HG02852 (cell line): ENCODE measurements at regions not wholly inside any gene's neighbourhood (a gene's known extent, or its start where the extent isn't known, plus 50 kb on each side); places are given as distances from the start of the nearest gene placed in this dataset.
"Not testable (repeated sequence)": the region's sequence is repeated elsewhere in the genome, so short reads cannot be mapped to it uniquely, and the experiment has no call there.

Source experiments
- ATAC-seq: cut with Tn5 transposase; IDR thresholded peaks from one replicate; pipeline ENCODE4 v1.9.1; 2021; ENCODE audit warnings: mild to moderate bottlenecking, moderate library complexity; ENCODE audit not compliant: unreplicated experiment

- ATAC-seq, result no peak
Observed at GRCh38 chr1:96466842-96467241, 254.7 kb upstream of the PTBP2 start.

GRCh38 chr1:96469726-96470125 is 251.9 kb upstream of the PTBP2 start:
- ATAC-seq, result not testable (repeated sequence)

- no peak for ATAC-seq
Observed at GRCh38 chr1:96472471-96472870, 249.1 kb upstream of the PTBP2 start.

- ATAC-seq, result no peak
Observed at GRCh38 chr1:96473791-96474434, 247.7 kb upstream of the PTBP2 start.

- ATAC-seq, result no peak
Observed at GRCh38 chr1:96474985-96475743, 246.4 kb upstream of the PTBP2 start.

- ATAC-seq, result no peak
Observed at GRCh38 chr1:96475903-96476302, 245.7 kb upstream of the PTBP2 start.

GRCh38 chr1:96478228-96478627 is 243.4 kb upstream of the PTBP2 start:
- no peak for ATAC-seq

GRCh38 chr1:96481409-96481808 is 240.2 kb upstream of the PTBP2 start:
- no peak for ATAC-seq

GRCh38 chr1:96482616-96483015 is 239.0 kb upstream of the PTBP2 start:
- no peak for ATAC-seq

- no peak for ATAC-seq
Observed at GRCh38 chr1:96487394-96487793, 234.2 kb upstream of the PTBP2 start.

- ATAC-seq, result no peak
Observed at GRCh38 chr1:96487971-96488370, 233.6 kb upstream of the PTBP2 start.

- ATAC-seq, result peak; percentile 57
Observed at GRCh38 chr1:96488777-96489176, 232.8 kb upstream of the PTBP2 start.

- ATAC-seq, result no peak
Observed at GRCh38 chr1:96492236-96492635, 229.3 kb upstream of the PTBP2 start.

- no peak for ATAC-seq
Observed at GRCh38 chr1:96498744-96499340, 222.7 kb upstream of the PTBP2 start.

GRCh38 chr1:96508233-96508632 is 213.4 kb upstream of the PTBP2 start:
- no peak for ATAC-seq

GRCh38 chr1:96509339-96509738 is 212.2 kb upstream of the PTBP2 start:
- no peak for ATAC-seq

- no peak for ATAC-seq
Observed at GRCh38 chr1:96509951-96510350, 211.6 kb upstream of the PTBP2 start.

GRCh38 chr1:96510391-96510790 is 211.2 kb upstream of the PTBP2 start:
- ATAC-seq, result no peak

GRCh38 chr1:96510911-96511310 is 210.7 kb upstream of the PTBP2 start:
- ATAC-seq, result no peak

GRCh38 chr1:96513136-96513535 is 208.4 kb upstream of the PTBP2 start:
- ATAC-seq, result no peak

- ATAC-seq, result peak; percentile 83
Observed at GRCh38 chr1:96515430-96515829, 206.2 kb upstream of the PTBP2 start.

GRCh38 chr1:96515925-96516324 is 205.7 kb upstream of the PTBP2 start:
- peak; percentile 36 for ATAC-seq
